ENCODE measurements at regions not wholly inside any gene's neighbourhood (a gene's known extent, or its start where the extent isn't known, plus 50 kb on each side); places are given as distances from the start of the nearest gene placed in this dataset.

DNA sequence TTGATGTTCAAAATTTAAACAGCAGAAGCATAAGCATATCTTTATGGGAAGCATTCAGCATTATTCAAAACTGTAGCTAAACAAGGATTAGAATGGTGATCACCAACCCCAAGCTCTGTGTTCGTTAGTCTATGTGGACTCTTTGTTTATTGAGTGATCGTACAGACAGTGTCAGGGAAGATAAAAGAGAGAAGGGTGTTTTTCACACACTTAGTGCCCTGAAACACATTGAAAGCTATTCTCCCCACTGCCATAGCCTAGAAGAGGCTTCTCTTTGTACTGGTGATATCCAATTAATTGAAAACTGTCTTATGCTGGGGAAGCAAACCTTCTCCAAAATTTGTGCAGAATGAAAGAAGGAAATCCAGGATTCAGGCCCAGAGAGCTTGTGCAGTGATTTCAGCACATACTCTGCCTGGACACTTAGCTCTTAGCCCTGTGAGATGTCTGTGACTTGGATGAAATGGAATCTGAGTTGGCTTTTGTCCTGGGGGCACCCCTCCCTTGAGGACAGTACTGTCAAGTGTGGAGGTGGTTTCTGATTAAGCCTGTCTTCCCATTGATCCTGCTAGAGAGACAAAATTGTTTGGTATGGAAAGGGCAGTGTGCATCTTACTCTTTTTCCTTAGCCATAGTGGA lies 125.7 kb upstream of the MTHFD1L start:
- Histone ChIP-seq H3K9me3 (ENCODE audit: severe bottlenecking) (no peaks in the 10 kb centered on the region), H3K4me1 (ENCODE audit: insufficient read depth, poor library complexity, severe bottlenecking) (no peaks in the 10 kb centered on the region), H3K36me3 (ENCODE audit: low read depth) (no peaks in the 10 kb centered on the region), H3K27ac (ENCODE audit: poor library complexity, severe bottlenecking) (no peak overlapping the region), H3K27me3 (ENCODE audit: insufficient read depth, poor library complexity, severe bottlenecking) (no peaks in the 10 kb centered on the region), H3K4me3 (ENCODE audit: severe bottlenecking) (no peak overlapping the region)
- no peak for DNase-seq (ENCODE audit: low spot score)
- TF ChIP-seq, protein P1, sequence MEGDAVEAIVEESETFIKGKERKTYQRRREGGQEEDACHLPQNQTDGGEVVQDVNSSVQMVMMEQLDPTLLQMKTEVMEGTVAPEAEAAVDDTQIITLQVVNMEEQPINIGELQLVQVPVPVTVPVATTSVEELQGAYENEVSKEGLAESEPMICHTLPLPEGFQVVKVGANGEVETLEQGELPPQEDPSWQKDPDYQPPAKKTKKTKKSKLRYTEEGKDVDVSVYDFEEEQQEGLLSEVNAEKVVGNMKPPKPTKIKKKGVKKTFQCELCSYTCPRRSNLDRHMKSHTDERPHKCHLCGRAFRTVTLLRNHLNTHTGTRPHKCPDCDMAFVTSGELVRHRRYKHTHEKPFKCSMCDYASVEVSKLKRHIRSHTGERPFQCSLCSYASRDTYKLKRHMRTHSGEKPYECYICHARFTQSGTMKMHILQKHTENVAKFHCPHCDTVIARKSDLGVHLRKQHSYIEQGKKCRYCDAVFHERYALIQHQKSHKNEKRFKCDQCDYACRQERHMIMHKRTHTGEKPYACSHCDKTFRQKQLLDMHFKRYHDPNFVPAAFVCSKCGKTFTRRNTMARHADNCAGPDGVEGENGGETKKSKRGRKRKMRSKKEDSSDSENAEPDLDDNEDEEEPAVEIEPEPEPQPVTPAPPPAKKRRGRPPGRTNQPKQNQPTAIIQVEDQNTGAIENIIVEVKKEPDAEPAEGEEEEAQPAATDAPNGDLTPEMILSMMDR (IDR thresholded peaks at IDR 0.05; ENCODE audit: poor library complexity, severe bottlenecking), result no peak
- no peak; the same call in 2 of the 3 replicates for ATAC-seq (ENCODE audit: low read depth)

DNA sequence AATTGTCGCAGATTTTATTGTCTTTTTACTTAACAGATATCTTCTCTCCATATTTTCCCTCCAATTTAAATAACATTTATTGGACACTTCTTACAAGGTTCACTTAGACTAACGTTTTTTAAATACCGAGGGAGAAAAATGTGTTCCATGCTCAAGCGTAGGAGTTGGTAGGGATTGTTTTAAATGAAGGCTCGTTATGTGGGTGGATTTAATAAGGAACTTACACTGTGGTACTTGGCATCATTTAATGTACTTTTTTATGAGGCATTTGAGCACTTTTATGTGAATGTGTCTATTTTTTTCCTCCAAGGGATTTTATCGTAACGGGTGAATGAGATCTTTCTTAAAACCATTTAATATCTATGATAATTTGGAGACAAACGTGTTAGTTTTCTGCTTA lies 125.0 kb upstream of the MTHFD1L start:
- H3K27me3 ChIP-seq (ENCODE audit: insufficient read depth, poor library complexity, severe bottlenecking), result no peaks in the 10 kb centered on the region
- no peak for DNase-seq (ENCODE audit: low spot score)
- no peak for ATAC-seq (ENCODE audit: low read depth)
- H3K4me3 ChIP-seq (ENCODE audit: severe bottlenecking), result no peak overlapping the region
- no peaks in the 10 kb centered on the region for H3K36me3 ChIP-seq (ENCODE audit: low read depth)
- no peak overlapping the region for H3K27ac ChIP-seq (ENCODE audit: poor library complexity, severe bottlenecking)
- H3K9me3 ChIP-seq (ENCODE audit: severe bottlenecking), result no peaks in the 10 kb centered on the region
- TF ChIP-seq, protein P1 (IDR thresholded peaks at IDR 0.05; ENCODE audit: poor library complexity, severe bottlenecking), result no peak
- no peaks in the 10 kb centered on the region for H3K4me1 ChIP-seq (ENCODE audit: insufficient read depth, poor library complexity, severe bottlenecking)

DNA sequence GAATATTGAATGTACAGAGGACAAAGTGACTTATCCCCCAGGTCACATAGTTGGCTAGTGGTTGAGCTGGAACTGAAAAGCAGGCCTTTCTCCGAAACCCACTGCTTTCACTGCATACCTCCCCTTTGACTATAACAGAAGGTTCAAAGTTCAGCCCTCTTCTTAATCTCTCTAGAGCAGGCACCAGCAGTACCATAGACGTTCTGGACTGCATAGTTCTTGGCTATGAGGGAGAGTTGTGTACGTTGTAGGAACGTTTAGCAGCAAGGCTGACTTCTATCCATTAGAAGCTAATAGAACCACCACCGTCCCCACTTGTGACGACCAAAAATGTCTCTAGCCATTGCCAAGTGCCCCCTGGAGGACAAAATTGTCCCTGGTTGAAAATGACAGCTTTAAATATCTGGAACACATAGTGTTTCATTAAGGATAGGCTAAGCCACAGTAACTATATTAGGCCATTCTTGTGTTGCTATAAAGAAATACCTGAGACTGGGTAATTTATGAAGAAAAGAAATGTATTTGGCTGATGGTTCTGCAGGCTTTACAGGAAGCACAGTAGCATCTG lies 123.8 kb upstream of the MTHFD1L start:
- no peaks in the 10 kb centered on the region for H3K4me1 ChIP-seq (ENCODE audit: insufficient read depth, poor library complexity, severe bottlenecking)
- H3K4me3 ChIP-seq (ENCODE audit: severe bottlenecking), result no peak overlapping the region
- TF ChIP-seq, protein P1 (IDR thresholded peaks at IDR 0.05; ENCODE audit: poor library complexity, severe bottlenecking), result peak; percentile 25
- no peaks in the 10 kb centered on the region for H3K36me3 ChIP-seq (ENCODE audit: low read depth)
- ATAC-seq (ENCODE audit: low read depth) (no peak), DNase-seq (ENCODE audit: low spot score) (no peak)
- H3K27me3 ChIP-seq (ENCODE audit: insufficient read depth, poor library complexity, severe bottlenecking), result no peaks in the 10 kb centered on the region
- no peak overlapping the region for H3K27ac ChIP-seq (ENCODE audit: poor library complexity, severe bottlenecking)
- no peaks in the 10 kb centered on the region for H3K9me3 ChIP-seq (ENCODE audit: severe bottlenecking)

DNA sequence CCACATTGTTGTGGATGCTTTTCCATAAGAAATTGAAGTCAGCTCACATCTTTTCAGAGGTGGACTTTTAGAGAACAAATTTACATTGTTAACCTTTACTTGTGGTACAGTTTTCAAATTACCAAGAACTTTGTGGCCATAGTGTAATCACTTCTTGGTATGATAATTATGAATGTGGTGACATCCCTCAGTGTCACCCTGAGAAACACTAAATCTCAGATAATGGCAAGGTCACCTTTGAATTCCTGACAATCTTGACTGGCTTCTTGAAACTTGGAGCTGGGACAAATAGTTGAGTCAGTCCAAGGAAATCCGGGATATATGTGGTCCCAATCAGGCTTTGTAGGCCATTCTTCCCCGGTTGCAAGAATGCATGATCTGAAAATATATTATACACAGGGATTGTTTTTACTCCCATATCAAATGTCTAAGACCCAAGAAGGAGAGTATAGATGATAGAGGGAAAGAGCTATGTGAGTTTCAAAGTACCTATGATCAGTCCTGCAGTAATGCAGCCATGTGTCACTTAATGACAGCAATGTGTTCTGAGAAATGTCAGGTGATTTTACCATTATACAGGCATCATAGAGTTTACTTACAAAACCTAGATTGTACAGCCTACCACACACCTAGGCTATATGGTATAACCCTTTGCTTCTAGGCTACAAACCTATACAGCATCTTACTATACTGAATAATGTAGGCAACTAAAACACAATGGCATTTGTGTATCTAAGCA lies 120.8 kb upstream of the MTHFD1L start:
- H3K27ac ChIP-seq (ENCODE audit: poor library complexity, severe bottlenecking), result no peak overlapping the region

More for the DNA sequence above, 120.8 kb upstream of the MTHFD1L start:
- Histone ChIP-seq H3K27me3 (ENCODE audit: insufficient read depth, poor library complexity, severe bottlenecking) (no peaks in the 10 kb centered on the region), H3K4me3 (ENCODE audit: severe bottlenecking) (no peak overlapping the region), H3K9me3 (ENCODE audit: severe bottlenecking) (no peaks in the 10 kb centered on the region), H3K36me3 (ENCODE audit: low read depth) (no peaks in the 10 kb centered on the region), H3K4me1 (ENCODE audit: insufficient read depth, poor library complexity, severe bottlenecking) (no peaks in the 10 kb centered on the region)
- TF ChIP-seq, protein P1 (IDR thresholded peaks at IDR 0.05; ENCODE audit: poor library complexity, severe bottlenecking), result no peak
- DNase-seq (ENCODE audit: low spot score), result no peak
- ATAC-seq (ENCODE audit: low read depth), result no peak
